Pancreas (tissue), 10 donors: ENCODE measurements at regions not wholly inside any gene's neighbourhood (a gene's known extent, or its start where the extent isn't known, plus 50 kb on each side); places are given as distances from the start of the nearest gene placed in this dataset.
A peak's percentile ranks its signal among the peaks of the same experiment; 100 is the strongest.

Source experiments
- ATAC-seq, 4 donors: fragments of 200-7000 bp; cut with Tn5 transposase; one replicate each; pipeline versions ENCODE4 v1.8.0 to v1.9.1; 2020; ENCODE audit warnings: mild to moderate bottlenecking in 4 of 4, moderate library complexity in 4 of 4
- DNase-seq, 6 donors: peaks; one replicate each; pipeline ENCODE4 v3.0.0-alpha.2; 2020
- FAIRE-seq: peaks from 2 replicates; lab custom pipeline; 2012; peaks lifted over from hg19 to GRCh38; lab: Jason Lieb, UNC
- H3K27ac ChIP-seq, 4 donors: fragments of 200-600 bp; sonication (generic); 1 replicate in 3 of 4; 2 replicates in 1 of 4; pipeline versions ENCODE4 v1.5.0 to v1.8.0; 2020
- H3K27me3 ChIP-seq, 4 donors: fragments of 200-600 bp; one replicate each; pipeline ENCODE4 v1.8.0; 2021
- H3K36me3 ChIP-seq, 3 donors: fragments of 200-600 bp; sonication (generic) in 1 of 3; one replicate each; pipeline versions ENCODE4 v1.5.0 to v1.8.0; 2020 to 2021
- H3K4me1 ChIP-seq, 3 donors: fragments of 200-600 bp; one replicate each; pipeline ENCODE4 v1.8.0; 2021
- H3K4me3 ChIP-seq, 4 donors: fragments of 200-600 bp; sonication (generic) in 2 of 4; one replicate each; pipeline versions ENCODE4 v1.5.0 to v1.8.0; 2020 to 2021
- H3K9me3 ChIP-seq, 4 donors: fragments of 200-600 bp; one replicate each; pipeline ENCODE4 v1.8.0; 2021
- CTCF ChIP-seq, 4 donors: fragments of 200-600 bp; sonication (generic) in 3 of 4; IDR thresholded peaks; one replicate each; pipeline versions ENCODE4 v1.5.0 to v1.8.0; 2021; ENCODE audit warnings: antibody characterized with exemption in 4 of 4
- WGBS, 2 donors: extraction: QIAGEN DNeasy Blood & Tissue Kit; methylation state at CpG; one replicate each; pipeline ENCODE4 v1.1.7; 2013; 5-methylcytosine and 5-hydroxymethylcytosine counted together
- intact Hi-C, 3 donors: fragments of 100-400 bp; cut with DNase I; formaldehyde crosslinking; loops; one replicate each; pipeline versions ENCODE4 v1.11.1 to v1.14.2; 2022
- donor health status: healthy with polysubstance abuse.
- donor health status: DM: no; HTN: no; CAD: no; lungs with moderate emphysema.
- donor health status: DM: no; HTN: no; CAD: no.
- donor health status: control.
- donor health status: control.
- donor health status: Bipolar disorder and iron deficiency.
- donor health status: DM: yes; HTN: yes; CAD: no.
- donor health status: DM: no; HTN: no; CAD: no.
- donor health status: DM: no; HTN: no; CAD: no.
- donor health status: DM: yes; HTN: yes; CAD: no.

GRCh38 chr19:46967578-46968032 is 52.0 kb upstream of the NPAS1 start:
- Histone ChIP-seq H3K27ac (no peak overlapping the region), H3K4me1 (no peaks in the 10 kb centered on the region), H3K9me3 (no peaks in the 10 kb centered on the region), H3K27me3 (no peaks in the 10 kb centered on the region), H3K36me3 (no peaks in the 10 kb centered on the region), H3K4me3 (no peak overlapping the region)
- DNase-seq, result no peak
- FAIRE-seq, result no peak
- WGBS, 2 donors, result 75 to 83% methylated on average over 8 of the region's 8 CpGs
- no peak for TF ChIP-seq CTCF (IDR thresholded peaks at IDR 0.05)
- peak in 3 of 4 donors; percentile 46 to 66 (median 64) for ATAC-seq
- intact Hi-C loops, result no loop called here
